Activated naive CD4-positive, alpha-beta T cell treated with anti-CD3 and anti-CD28 coated beads, Interleukin-2, amount 50 U/mL, for 16 hours (primary cell): ENCODE measurements at regions not wholly inside any gene's neighbourhood (a gene's known extent, or its start where the extent isn't known, plus 50 kb on each side); places are given as distances from the start of the nearest gene placed in this dataset.

ENCODE experiments used
- DNase-seq: peaks from one replicate; pipeline ENCODE4 v3.0.0-alpha.2; 2020

DNA sequence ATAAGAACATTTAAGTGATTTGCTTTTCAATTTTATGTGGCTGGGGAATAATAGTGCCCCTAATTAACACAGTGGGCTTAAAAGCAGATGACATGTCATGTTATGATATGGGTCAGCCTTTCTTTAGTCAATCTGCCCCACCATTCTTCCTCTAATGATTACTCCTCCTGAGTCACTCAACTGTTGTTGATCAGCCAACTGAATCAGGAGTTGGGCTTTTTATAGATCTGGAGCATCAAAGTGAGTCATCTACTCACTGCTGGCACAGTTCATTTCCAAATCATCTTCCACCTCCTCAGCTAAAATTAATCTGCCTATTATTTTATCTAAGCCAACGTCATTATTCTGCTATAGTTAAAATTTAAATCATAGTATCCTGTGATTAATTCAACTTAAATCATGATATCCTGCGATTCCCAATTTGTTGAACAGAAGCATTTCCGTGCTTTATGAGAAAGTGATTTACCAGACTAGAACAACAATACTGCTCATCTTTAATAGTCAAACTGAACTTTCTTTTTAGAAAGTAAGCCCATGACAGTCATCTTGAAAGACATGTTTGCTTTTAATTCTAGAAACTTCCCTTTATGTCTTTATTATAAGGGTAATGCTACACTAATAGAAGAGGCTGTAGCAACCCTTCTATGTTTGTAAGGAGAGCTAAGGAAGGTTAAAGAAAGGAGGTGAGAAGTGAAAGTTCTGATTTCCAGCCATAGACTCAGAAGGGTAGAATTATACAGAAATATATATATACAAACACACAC lies 551.4 kb downstream of the TBC1D4 start:
- no peak for DNase-seq

DNA sequence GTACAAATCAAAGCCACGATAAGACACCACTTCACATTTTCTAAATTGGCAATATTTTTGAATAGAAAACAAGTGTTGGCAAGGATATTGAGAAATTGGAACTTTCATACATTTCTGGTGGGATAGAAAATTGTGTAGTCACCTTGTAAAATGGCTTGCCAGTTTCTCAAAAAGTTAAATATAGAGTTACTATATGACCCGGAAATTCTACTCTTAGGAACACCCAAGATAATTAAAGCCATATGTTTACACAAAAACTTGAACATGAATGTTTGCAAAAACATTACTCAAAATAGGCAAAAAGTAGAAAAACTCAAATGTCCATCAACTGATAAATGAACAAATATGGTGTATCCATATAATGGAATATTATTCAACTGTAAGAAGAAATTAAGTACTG lies 552.5 kb downstream of the TBC1D4 start:
- DNase-seq, result no peak

DNA sequence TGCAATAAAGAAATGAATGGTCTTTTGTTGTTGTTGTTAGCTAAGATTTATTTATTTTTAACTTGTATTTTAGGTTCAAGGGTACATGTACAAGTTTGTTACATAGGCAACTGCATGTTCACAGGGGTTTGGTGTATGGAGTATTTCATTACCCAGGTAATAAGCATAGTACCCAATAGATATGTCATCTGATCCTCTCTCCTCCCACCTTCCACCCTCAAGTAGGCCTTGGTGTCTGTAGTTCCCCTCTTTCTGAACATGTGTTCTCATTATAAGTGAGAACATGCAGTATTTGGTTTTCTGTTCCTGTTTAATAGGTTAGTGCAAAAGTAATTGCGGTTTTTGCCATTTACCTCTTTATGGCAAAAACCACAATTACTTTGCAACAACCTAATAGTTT lies 554.1 kb downstream of the TBC1D4 start:
- DNase-seq, result no peak

DNA sequence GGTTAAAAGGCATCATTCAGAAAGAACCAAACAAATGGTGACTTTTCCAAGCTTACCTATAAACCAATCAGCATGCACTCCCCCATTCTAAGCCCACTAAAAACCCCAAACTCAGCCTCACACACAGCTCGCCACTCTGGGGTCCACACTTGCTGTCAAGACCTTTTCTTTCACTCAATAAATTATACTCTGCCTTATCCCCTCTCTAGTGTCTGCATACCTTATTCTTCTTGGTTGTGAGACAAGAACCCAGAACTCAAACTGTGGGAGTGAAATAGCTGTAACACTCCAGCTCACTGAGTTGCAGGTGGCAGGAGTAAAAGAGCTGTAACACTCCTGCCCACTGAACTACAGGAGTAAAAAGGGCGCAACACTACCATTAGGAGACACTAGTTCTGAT lies 559.0 kb downstream of the TBC1D4 start:
- DNase-seq, result no peak

DNA sequence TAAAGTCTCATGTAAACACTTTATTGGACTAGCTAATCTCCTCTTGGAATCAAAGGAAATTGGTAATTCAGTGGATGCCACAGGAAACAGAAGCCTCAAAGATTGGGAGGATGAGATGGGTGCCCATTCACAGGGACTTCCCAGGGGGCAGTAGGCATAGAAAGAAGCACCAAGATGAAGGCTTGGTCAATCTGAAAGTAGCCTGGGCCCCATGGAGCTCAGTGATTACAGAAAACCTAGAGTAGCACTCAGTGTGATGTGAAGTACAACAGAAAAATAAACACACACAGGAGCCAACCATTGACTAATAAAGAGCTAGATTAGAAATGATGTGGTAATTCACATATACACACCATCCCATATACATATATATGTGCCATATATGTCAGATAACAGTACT lies 560.6 kb downstream of the TBC1D4 start:
- no peak for DNase-seq

DNA sequence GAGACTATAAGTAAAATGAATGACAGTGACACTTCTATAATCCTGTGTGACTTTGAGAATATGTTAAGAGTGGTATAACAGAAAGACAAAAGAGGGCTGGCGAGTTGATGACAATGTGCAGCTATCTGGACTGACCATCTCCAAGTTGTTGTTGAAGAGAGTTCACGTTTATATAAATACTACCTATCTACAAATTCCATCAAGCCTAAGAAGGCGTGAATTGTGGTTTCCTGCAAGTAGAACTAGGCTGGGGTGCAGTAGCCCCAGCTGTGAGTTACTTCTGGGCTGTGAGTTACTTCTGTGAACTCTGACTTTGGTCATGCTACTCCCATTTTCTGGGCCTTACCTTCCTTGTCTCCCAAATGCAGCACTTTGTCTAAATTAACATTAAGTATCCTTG lies 561.0 kb downstream of the TBC1D4 start:
- DNase-seq, result no peak

DNA sequence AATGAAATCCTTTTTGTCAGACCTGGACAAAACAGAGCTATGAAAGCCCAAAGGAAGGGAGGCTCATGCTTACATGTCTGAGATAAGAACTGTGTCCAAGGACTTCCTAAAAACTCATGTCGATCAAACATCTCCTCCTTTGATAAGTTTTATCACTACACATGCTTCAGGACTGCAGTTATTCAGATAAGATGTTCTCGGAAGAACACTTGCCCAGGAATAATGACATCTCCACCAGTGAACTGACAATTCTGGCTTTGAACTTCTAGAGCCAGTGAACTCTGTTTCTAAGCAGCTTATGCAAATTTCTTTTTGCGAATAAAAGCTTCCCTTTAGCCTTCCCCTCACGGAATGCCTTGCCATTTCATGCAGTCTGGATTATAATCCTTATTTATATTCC lies 561.6 kb downstream of the TBC1D4 start:
- DNase-seq, result no peak

DNA sequence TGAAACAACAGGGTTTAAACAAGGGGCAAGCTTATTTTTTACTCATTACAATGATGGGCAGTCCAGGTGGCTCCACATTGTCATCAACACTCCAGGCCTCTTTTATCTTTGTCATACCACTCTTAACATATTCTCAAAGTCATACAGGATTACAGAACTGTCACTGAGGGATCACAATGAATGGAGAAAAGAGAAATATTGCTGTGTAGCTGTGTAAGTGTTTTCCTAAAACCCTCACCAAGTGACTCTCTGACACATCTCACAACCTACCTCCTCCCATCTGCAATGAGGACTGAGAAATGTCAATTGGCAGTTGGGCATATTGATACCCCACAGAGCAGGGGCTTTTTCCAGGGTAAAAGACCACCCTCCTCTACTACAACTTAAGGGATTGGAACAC lies 562.1 kb downstream of the TBC1D4 start:
- no peak for DNase-seq

DNA sequence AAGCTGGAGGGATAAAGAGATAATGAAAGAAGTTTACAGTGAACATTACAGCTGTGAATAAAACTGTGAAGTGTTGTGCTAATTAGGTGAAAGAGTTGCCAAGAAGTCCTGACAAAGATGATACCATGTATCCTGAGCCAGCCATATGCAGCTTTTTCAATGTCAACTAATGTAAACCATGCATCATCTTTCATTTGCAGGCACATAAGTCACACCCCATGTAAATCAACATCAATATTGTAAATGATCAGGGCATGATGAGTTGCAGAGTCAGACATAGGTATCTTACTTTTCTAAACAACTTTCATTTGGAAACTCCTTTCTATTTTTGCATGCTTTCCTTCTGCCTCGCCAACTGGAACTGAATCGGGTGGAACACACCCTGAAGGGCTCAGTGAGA lies 569.1 kb downstream of the TBC1D4 start:
- no peak for DNase-seq

DNA sequence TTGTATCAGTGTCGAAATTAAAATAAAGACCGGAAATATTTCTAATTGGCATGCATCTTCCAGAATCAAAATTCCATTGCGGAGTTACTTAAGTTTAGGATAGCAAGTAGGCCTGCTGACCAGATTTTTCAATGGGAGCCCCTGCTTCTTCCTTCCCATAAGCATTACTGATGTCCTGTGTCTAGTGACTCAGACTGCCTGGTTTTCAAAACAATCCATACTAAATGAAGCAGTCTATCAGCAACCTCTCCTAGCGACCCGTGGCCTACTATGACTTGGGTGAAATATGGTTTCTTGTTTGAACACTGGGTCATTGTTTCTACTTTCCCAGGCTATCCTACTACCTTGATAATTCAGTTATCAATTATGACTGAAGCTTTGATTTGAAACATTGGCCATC lies 571.6 kb downstream of the TBC1D4 start:
- DNase-seq, result no peak

DNA sequence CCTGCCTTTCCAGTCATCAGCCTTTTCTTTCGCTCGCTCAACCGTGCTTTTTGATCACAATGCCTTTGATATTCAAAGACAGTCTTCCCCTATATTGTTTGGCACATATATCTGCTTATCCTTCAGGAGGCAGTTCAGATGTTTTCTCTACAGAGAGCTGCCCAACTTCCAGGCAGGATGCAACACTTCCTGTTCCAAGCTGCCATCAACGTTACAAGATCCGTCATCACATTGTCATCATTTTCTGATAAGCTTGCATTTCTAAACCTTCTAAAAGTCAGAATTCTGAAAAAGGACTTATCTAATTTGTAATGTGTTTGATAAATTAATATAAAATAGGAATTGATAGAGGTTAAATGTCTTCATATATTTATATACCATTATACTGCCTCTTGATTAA lies 574.2 kb downstream of the TBC1D4 start:
- DNase-seq, result no peak

DNA sequence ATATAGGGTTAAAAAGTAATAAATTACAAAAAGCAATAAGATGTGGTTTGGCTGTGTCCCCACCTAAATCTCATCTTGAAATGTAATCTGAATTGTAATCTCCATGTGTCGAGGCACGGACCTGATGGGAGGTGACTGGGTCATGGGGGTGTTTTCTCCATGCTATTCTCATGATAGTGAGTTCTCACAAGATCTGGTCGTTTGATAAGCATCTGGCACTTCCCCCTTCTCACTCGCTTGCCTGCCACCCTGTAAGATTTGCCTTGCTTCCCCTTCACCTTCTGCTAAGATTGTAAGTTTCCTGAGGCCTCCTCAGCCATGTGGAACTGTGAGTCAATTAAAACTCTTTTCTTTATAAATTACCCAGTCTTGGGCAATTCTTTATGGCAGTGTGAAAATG lies 577.4 kb downstream of the TBC1D4 start:
- no peak for DNase-seq

DNA sequence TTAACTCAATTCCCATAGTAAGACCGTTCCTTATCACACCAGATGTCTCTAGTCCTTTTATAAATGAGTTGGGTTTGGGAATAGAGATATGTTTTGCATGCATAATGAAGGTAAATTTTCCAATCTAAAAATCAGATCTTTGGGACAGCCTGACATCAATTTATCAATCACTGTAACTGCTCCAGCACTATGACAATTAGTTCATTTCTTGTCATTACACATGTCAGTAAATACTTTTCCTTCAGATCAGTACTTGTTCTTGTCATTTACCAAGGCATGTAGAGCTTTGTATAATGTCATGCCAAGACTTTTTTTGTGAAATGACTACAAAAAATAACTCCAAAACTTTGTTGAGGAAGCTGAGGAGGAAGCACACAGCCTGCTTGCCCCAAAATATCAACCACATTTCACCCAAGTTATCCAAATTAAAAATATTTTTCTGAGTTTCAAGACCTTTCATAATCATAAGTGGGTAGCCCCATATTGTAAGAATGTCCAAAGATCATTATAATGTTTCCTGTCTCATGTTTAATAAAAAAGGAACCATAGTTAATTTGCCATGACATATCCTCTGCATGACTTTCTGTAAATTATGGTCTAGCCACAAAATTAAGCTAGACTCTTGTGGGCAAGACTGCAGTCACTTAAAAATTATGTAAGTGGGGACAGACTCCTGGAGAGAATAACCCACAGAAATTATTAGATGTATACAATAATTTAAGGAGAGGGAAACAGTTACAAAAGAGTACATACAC lies 586.8 kb downstream of the TBC1D4 start:
- DNase-seq, result no peak

DNA sequence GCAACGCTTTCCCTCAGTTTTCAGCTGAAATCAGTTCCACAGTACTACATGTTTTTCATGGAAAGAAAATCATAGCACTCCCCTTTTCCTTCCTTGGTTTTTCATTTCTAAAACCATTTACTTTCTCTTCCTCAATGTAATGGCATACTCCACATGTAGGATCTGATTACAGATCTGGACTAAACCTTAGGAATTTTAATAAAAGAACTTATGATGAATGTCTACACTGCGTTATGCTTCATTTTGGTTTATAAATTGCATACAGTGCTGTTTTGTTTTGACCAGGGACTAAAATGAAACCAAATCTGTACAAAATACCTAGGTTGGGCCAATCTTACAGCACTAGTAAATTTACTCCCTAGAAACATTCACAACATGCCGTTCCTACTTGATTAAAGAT lies 589.9 kb downstream of the TBC1D4 start:
- DNase-seq, result no peak

DNA sequence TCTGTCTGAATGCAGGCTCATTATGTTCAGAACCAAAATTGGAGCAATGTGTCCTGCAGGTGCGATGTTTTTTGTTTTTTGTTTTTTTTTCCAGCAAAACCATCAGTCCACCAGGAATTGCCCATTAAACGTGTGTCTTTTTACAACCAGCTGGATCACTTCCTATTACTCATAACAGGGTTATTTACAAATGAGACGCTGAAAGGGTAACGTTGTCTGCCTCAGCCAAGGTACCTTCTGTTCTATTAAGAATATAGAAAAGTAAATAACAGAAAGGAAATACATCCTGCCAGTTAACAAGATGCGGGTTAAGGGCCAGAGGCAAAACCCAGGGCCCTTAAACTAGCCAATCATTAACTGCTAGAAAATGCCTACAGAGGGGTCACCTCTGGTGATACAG lies 590.4 kb downstream of the TBC1D4 start:
- no peak for DNase-seq

DNA sequence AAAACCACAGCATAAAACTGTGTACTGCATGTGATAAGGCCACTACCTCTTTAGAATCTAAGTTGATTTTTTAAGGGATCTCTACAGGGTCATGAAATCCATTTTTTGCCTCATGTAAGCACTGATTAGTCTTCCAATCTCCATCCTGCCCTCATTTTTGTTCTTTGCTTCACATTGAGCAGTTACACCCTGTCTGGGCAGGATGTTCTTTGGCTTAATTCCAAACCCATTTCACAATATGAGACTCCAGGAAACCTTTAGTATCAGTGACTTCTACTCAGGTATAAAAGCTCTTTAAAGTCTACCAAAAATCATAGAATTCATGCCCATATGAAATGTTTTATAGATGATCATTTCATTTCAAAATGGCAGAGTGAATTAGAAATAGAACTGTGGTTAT lies 592.6 kb downstream of the TBC1D4 start:
- no peak for DNase-seq

DNA sequence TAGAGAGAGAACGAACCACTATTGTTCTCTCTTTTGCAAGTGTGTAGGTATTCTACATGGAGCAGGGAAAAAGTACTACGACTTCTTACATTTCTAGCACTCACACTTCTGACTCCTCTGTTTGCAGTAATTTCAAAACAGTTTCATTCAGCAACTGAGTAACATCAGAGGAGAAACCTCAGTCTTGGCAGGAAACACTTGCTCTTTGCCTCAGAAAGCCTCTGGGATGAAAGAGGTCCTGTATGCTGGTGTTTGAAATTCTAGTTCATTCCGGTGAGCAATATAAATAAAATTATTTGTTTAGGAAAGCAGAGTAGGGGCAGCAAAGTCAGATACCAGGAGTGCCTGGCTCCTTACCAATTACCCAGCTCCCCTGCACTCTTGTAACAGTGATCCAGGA lies 595.5 kb downstream of the TBC1D4 start:
- DNase-seq, result no peak

DNA sequence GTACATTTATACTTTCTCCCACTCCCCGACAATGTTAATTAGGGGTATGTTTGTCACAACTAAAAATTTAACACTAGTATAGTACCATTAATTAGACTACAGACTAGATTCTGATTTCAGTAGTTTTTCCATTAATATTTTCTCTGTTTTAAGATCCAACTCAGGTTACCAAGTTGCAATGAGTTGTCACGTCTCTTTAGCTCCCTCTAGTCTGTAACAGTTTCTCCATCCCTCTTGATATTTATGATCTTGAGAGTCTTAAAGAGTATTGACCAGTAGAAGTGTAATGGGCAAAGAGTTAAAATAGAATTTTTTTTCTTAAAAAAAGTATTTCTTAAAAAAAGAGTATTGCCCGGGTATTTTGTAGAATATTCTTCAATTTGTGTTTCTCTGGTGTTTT lies 598.1 kb downstream of the TBC1D4 start:
- no peak for DNase-seq

DNA sequence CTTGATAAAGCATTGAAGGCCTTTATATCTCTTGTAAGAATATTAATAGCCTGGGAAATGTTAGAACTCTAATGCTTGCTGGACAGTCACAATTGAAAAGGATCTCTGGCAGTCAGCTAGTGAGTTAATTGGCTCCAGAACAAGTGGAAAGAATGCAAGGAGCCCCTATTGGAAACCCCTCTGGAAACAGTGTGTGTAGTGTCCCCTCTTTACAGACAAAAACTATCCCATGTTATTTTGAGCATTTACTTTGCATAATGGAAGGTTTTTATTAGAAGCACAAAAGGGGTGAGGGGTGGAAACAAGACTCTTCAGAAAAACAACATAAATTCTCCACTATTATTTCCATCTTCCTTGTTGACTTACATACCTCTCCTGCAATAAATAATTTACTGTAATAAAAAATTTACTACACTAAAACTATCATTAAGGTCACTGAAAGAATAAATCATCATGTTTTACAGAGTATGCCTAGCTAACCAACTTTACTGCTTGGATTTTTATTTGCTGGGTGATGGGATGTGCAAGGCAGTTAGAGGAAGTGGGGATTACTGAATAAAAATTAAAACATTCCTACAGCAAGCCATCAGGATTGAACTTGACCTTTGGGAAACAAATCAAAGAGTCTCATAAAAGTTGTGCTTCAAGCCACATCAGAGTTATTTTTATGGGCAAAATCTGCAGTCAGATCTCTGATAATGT lies 610.4 kb downstream of the TBC1D4 start:
- no peak for DNase-seq

DNA sequence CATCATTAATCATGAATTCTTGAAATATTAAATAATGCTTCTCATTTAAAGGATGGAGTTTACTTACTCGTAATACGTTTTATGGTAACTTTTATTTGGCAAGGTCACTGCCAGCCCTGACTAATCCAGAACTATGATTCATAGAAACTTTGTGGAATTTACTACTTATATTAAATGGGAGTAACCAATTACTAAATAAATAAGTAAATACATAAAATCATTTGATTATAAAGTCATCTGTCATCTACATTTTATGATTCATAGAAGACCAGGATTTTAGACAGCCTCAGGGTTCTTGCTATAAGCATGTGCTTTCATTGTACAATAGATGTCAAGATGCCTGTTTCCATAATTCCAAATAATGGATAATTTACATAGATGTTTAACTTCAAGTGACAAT lies 611.1 kb downstream of the TBC1D4 start:
- DNase-seq, result no peak

DNA sequence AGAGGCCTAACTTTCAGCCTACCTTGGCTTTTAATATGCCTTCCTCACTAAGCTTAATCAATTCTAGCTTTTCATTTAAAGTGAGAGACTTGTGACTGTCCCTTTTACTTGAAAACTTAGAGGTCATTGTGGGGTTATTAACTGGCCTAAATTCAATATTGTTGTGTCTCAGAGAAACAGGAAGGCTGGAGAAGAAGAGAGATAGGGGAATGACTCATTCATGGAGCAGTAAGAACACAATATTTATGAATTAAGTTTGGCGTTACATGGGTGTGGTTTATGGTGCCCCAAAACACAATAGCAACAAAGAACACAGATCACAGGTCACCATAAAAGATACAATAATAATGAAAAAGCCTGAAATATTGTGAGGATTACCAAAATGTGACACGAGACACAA lies 612.1 kb downstream of the TBC1D4 start:
- DNase-seq, result no peak

DNA sequence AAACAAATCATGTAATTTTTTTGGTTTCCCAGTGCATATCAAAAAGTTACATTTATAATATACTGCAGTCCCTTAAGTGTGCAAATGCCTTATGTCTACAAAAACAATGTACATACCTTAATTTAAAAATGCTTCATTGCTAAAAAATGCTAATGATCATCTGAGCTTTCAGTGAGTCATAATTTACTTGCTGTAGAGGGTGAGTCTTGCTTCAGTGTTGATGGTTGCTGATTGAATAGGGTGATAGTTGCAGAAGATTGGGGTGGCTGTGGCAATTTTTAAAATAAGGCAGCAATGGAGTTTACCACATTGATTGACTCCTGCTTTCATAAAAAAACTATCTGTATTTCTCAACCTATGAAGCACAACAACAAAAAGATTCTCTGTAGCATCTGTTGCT lies 613.9 kb downstream of the TBC1D4 start:
- no peak for DNase-seq

DNA sequence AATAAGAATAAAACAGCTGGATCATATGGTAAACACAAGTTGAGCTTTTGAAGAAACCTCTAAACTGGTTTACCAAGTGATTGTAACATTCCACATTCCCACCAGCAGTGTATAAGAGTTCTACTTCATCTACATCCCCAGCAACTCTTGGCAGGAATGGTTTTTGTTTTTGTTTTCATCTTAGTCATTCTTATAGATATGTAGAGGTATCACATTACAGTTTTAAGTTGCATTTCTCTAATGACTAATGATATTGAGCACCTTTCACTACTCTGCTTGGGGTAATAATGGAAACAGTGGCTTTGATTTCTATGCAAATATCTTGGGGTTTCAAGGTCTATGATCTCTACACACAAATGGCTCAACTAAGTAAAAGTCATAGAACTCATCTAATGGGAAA lies 614.5 kb downstream of the TBC1D4 start:
- no peak for DNase-seq

DNA sequence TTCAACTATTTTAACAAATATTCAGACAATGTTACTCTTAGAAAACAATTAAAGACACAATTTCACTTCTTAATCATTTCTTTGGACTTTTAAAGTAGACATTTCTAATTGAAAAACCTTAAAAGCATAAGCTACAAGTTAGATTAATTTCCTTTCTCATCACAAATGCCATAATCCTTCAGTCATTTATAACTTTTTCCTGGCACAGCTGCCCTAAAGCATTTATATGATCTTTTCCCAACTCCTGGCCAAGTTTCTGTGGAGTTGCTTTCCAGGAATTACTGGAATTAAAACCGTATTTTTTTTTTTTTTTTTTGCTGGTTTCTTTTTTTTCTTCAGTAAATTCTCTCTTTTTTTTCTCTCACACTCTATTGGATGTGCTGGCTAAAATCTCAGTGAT lies 615.9 kb downstream of the TBC1D4 start:
- no peak for DNase-seq
